Kasumi-1 (cell line): ENCODE measurements at regions not wholly inside any gene's neighbourhood (a gene's known extent, or its start where the extent isn't known, plus 50 kb on each side); places are given as distances from the start of the nearest gene placed in this dataset.
"Not testable (repeated sequence)": the region's sequence is repeated elsewhere in the genome, so short reads cannot be mapped to it uniquely, and the experiment has no call there.

Source experiments
- DNase-seq, 2 experiments: peaks; one replicate each; lab custom pipeline; 2025; lab: John Stamatoyannopoulos, UW

- DNase-seq = no peak
Measured at GRCh38 chr15:60264088-60264487, 133.7 kb downstream of the ANXA2 start.

- no peak for DNase-seq
Measured at GRCh38 chr15:60264566-60264965, 133.2 kb downstream of the ANXA2 start.

- DNase-seq = no peak
Measured at GRCh38 chr15:60265057-60265456, 132.7 kb downstream of the ANXA2 start.

- no peak for DNase-seq
Measured at GRCh38 chr15:60272623-60273022, 125.2 kb downstream of the ANXA2 start.

- no peak for DNase-seq
Measured at GRCh38 chr15:60275624-60276023, 122.2 kb downstream of the ANXA2 start.

GRCh38 chr15:60278879-60279278, 118.9 kb downstream of the ANXA2 start:
- DNase-seq = no peak

- no peak for DNase-seq
Measured at GRCh38 chr15:60280259-60280658, 117.5 kb downstream of the ANXA2 start.

- no peak for DNase-seq
Measured at GRCh38 chr15:60283936-60284335, 113.8 kb downstream of the ANXA2 start.

- not testable (repeated sequence) for DNase-seq
Measured at GRCh38 chr15:60295901-60296300, 101.9 kb downstream of the ANXA2 start.

GRCh38 chr15:60297047-60297446, 100.7 kb downstream of the ANXA2 start:
- no peak for DNase-seq
